ENCODE measurements at regions not wholly inside any gene's neighbourhood (a gene's known extent, or its start where the extent isn't known, plus 50 kb on each side); places are given as distances from the start of the nearest gene placed in this dataset.

GRCh38 chr3:42317137-42317536 lies 51.2 kb upstream of the CCK start:
- Histone ChIP-seq H4K5ac (ENCODE audit: insufficient read length, low read depth, low read length) (no peak overlapping the region), H3K4ac (ENCODE audit: low read depth, low read length) (no peak overlapping the region), H2BK20ac (ENCODE audit: low read depth, low read length, poor library complexity, severe bottlenecking) (no peak overlapping the region), H2BK120ac (ENCODE audit: low read depth, low read length, poor library complexity, severe bottlenecking) (no peak overlapping the region), H3K27ac (ENCODE audit: insufficient read length, low read depth, low read length) (no peak overlapping the region), H3K9ac (ENCODE audit: extremely low read depth, insufficient read length, low read length) (no peak overlapping the region), H3K56ac (ENCODE audit: insufficient read length, low read depth, low read length) (no peak overlapping the region), H3K27me3 (ENCODE audit: insufficient read depth, low read length) (no peaks in the 10 kb centered on the region), H3K79me1 (ENCODE audit: insufficient read depth, low read depth, low read length, poor library complexity, severe bottlenecking) (no peaks in the 10 kb centered on the region), H2BK12ac (ENCODE audit: insufficient read length, low read depth, low read length) (no peak overlapping the region), H3K23ac (ENCODE audit: insufficient read length, low read depth, low read length) (no peak overlapping the region), H2BK15ac (ENCODE audit: low read depth, low read length) (no peak overlapping the region), H3K79me2 (ENCODE audit: insufficient read depth, low read length) (no peaks in the 10 kb centered on the region), H2AFZ (ENCODE audit: low read length) (no peak overlapping the region), H3K9me3 (ENCODE audit: control insufficient read depth, low read depth, low read length) (peaks cover 7% of the 10 kb centered on the region), H3K4me1 (ENCODE audit: insufficient read depth, low read length) (no peaks in the 10 kb centered on the region), H3K18ac (ENCODE audit: insufficient read length, low read depth, low read length) (no peak overlapping the region), H2BK5ac (ENCODE audit: insufficient read length, low read length) (no peak overlapping the region), H3K23me2 (ENCODE audit: insufficient read length, low read depth, low read length, poor library complexity, severe bottlenecking) (no peaks in the 10 kb centered on the region), H2AK5ac (ENCODE audit: insufficient read length, low read length) (no peak overlapping the region), H4K8ac (replicated peaks; ENCODE audit: insufficient read length, low read depth, low read length) (no peak overlapping the region), H3T11ph (ENCODE audit: low read length) (no peak overlapping the region), H3K4me2 (ENCODE audit: insufficient read depth, insufficient read length, low read length) (no peak overlapping the region), H4K20me1 (ENCODE audit: control insufficient read depth, insufficient read depth, insufficient read length) (no peaks in the 10 kb centered on the region), H3K14ac (ENCODE audit: insufficient read depth, low read length) (no peak overlapping the region), H4K91ac (ENCODE audit: insufficient read length, low read depth, low read length) (no peak overlapping the region)
- Mint-ChIP-seq H3K4me1 (no peaks in the 10 kb centered on the region), H3K4me3 (no peak overlapping the region), H3K27ac (no peak overlapping the region), H3K36me3 (ENCODE audit: insufficient read depth in 1 of 3, low read depth in 3 of 3) (peaks cover 19 to 38% (median 26%) of the 10 kb centered on the region in 3 experiments), H3K27me3 (ENCODE audit: low read depth) (peaks cover 5% of the 10 kb centered on the region), H3K9me3 (peaks cover 48 to 63% of the 10 kb centered on the region in 2 experiments)
- TF ChIP-seq CTCF (conservative IDR thresholded peaks at IDR 0.05), result no peak
- no peak for DNase-seq
